A172 (cell line): ENCODE measurements at regions not wholly inside any gene's neighbourhood (a gene's known extent, or its start where the extent isn't known, plus 50 kb on each side); places are given as distances from the start of the nearest gene placed in this dataset.

Experiments
- DNase-seq: peaks from one replicate; pipeline ENCODE4 v3.0.0-alpha.2; 2015; ENCODE audit warnings: low spot score

DNA sequence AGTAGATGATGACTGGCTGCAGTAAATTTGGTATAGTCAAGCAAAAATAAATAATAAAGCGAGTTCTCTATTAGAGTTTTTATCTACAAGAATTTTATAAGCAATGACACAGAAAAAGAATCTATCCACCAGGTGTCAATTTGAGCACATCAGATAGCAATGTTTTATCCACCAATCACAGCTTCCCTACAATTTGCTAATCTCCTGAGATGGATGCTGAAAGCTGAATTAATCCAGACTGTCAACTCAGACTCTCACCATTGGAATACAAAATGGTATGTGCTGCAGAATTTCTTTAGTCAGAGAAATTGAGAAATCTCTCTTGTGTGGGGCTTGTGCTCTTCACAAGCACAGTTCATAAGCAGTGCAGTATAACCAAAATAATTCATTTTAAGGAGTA, 888.9 kb upstream of the GHITM start:
- no peak for DNase-seq

- no peak for DNase-seq
These were observed 887.1 kb upstream of the GHITM start for GRCh38 chr10:83252169-83252568.

DNA sequence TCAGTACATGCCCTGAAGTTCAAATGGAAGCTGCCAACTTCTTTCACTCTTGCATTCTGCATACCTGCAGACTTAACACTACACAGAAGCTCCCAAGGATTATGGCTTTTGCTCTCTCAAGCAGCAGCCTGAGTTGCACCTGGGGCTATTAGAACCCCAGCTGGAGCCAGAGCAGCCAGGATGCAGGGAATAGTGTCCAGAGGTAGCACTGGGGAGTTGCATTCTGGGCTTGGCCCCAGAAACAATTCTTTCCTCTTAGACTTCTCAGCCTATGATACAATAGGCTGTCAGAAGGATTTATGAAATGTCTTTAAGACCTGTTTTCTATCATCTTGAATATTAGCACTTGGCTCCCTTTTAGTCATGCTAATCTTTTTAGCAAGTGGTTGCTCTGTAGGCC, 886.7 kb upstream of the GHITM start:
- no peak for DNase-seq

DNA sequence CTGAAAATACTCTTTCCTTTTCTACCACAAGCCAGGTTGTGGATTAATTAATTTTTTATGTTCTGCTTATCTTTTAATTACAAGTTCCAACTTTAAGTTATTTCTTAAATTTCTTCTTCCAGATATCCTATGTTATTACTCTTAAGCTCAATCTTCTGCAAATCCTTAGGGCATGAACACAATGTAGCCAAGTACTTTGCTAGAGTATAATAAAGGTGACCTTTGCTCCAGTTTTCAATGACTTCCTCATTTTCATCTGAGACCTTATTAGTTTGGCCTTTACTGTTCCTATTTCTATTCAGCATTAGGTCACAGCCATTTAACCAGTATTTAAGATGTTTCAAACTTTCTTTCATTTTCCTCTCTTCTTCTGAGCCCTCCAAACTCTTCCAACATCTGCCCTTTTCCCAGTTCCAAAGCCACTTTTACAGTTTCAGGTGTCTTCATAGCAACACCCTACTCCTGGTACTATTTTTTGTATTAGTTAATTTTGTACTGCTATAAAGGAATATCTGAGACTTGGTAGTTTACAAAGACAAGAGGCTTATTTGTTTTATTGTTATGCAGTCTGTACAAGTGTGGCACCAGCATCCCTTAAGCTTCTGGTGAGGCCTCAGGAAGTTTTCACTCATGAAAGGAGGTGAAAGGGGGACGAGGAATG, 886.2 kb upstream of the GHITM start:
- DNase-seq = no peak

- no peak for DNase-seq
These were observed 884.6 kb upstream of the GHITM start for GRCh38 chr10:83254698-83255097.

DNA sequence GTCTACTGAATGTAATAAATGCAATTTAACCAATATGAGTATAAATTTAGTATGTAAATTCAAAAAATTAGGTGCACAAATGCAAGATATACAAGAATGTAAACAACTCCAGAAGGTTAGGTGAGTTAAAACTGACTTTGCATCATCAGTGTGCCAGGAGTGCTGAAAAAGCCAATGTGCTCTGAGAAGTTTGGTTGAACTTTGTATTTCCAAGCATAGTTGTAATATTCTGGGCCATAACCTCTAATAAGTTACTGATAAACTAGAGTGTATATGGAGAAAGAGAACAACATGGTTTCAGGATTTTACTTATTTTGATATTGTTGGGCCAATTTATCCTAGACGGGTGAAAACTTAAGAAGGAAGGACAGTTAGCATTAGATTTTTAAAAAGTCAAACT, 876.9 kb upstream of the GHITM start:
- no peak for DNase-seq

DNA sequence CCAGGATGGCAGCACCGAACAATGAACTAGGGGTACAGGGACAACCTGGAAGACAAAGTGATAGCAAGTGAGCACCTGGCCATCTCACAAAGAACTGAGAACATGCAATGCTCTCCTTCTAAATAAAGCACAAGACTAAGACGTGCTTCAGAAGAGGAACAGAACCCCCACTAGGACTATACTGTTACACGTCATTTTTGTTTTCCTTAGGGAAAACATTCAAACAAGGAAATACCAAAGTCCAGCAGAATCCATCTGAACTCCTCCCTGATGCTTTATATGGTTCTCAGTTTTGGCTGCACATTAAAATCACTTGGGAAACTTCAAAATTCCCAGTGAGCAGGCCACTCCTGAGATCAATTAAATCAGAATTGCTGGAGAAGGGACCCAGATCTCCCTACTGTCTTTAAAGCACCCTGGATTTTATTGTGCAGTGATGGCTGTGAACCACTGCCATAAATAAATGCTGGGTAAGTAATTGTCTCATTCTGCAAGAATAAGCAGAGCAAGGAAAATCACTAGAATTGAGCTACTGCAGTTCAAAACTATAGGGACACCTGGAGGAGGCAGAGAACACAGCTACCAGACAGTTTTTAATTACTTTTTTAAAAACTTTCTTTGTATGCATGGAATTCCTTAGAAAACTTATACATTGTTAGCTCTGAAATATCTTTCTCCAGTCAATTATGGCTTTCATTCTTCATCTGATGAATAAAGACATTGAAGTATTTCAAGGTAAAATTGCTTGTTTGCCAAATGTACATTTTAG, 866.5 kb upstream of the GHITM start:
- DNase-seq = no peak

DNA sequence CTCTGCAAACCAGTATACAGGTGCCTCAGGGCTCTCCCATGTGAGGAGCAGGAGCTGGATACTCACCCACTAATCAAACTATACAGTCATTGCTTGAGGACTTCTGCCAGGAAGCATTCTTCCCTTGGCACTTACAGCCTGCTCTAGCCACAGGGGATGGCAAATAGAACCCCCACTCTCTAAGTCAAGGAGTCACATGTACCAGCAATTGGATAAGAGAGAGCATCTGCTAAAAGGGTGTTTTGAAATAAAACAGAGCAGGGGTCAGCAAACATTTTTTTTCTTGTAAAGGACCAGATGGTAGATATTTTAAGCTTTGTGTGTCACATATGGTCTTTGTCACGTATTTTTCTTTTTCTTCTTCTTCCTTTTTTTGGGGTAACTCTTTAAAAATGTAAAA, 865.2 kb upstream of the GHITM start:
- DNase-seq = no peak

DNA sequence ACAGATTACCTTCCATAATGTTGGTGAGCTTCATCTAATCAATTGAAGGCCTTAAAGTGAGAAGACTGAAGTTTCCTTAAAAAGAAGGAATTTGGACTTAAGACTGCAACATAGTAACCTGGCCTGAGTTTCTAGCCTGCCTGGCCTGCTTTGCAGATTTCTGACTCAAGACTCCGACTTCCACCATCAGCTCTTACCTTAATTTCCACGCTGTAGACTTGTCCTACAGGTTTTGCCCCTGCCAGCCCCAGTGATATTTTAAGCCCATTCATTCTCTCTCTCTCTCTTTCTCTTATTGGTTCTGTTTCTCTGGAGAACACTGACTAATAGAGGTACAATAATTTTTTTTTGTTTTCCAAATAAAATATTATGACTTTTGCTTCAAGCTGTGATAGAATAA, 862.3 kb upstream of the GHITM start:
- no peak for DNase-seq

DNA sequence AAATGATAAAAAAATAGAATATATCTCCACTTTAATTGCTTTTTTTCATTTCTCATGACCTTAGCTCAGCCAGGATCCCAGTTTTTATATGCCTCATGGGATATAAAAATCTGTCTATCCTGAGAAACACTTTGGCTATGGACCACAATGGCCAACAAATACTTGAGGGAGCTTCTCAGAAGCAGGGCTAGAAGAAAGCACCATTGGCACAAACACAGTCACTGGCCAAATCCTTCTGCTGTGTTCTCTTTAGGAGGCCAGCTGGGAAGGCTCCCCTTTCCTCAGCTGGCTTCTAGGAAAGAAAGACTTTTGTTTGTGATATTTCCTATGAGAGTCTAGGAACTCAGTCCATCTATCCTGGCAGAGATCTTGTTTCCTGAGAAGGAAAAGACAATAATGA, 856.2 kb upstream of the GHITM start:
- DNase-seq = no peak

DNA sequence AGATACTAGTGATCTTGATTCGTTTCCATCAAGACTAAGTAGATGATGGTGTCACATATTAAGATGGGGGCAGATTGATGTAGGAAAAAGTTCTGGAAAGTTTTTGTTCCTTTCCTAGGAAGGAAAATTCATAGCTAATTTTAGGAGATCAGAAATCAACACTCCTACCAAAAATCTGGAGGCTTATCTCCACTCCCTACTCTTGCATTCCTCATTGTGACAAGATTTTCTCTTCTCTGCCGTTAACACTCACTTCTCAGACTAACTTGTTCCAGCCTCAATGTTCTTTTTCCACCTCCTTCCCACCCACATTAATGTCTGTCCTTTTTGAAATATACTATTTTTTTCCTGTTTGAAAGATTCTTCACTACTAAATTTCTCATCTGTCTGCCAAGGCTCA, 851.9 kb upstream of the GHITM start:
- no peak for DNase-seq

DNA sequence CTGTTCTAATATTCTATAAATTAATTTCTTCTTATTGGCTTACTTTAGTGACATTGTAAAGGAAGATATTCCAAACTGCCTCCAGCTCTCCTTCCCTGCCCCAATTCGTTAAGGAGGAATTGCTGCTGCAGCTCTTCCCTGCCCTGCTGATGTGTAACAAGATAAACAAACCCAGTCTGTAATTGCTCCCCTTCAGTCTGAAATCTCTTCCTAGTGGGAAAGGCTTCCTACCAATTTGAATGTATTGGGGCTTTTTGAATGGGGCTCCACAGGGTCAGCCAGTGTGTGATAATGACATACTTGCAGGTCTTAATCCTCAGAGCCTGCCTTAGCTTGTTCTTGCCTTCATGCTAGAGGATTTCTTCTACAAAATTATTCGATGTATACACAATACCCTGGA, 849.9 kb upstream of the GHITM start:
- no peak for DNase-seq

GRCh38 chr10:83289948-83290347, 849.4 kb upstream of the GHITM start:
- no peak for DNase-seq

DNA sequence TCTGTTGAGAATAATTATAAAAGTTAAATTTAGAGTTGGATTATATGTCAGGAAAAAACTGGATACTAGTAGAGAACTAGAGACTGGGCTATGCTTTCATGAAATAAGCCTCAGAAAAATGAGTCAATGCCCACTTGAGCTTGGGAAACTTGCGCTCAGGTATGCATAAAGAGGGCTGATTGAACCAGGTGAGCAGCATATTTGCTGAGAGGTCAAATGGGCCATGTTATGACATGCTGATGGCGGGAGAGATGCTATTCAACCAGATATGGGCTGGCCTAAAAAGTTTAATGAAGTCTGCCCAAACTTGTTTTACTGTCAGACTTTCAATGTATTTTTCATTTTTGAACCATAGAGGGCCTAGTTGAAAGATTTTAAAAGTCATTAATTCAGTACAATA, 837.6 kb upstream of the GHITM start:
- DNase-seq = no peak

- DNase-seq = no peak
These were observed 836.7 kb upstream of the GHITM start for GRCh38 chr10:83302623-83303022.

DNA sequence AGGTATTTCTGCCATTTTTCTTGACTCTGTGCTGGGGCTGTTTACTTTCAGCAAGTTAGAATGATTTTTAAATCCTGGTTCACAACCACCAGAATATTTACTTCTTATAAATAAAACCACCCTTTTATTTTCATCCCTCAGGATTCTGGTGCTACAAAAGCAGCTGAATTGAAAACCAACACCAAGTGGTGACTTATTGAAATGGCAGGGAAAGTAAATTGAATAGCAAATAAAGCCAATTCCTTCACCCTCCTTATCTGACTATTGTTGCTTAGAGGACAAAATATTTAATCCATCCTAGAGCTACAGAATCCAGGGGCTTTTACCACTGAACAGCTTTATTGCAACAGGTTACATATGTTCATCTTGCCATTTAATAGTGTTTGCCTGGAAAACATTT, 828.6 kb upstream of the GHITM start:
- DNase-seq = no peak

GRCh38 chr10:83312570-83312969, 826.7 kb upstream of the GHITM start:
- no peak for DNase-seq

GRCh38 chr10:83332690-83333089, 806.6 kb upstream of the GHITM start:
- peak; percentile 2 for DNase-seq

DNA sequence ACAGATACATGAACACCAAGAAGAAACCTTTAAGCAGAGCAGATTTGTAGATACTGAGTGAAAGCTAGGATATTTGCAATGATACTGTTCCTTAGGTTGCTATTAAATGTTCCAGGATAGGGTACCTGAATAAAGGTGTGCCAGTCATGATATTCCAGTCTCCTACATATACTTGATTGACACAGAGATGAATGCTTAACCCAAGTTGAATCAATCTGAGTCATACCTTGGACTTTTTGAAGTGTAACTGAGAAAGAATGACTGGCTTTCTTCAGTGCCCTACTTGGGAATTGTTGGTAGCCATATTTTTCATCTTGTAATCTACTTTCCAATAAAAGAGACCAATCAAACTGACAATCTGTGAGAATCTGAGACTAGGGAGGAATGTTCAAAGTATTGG, 805.7 kb upstream of the GHITM start:
- no peak for DNase-seq

DNA sequence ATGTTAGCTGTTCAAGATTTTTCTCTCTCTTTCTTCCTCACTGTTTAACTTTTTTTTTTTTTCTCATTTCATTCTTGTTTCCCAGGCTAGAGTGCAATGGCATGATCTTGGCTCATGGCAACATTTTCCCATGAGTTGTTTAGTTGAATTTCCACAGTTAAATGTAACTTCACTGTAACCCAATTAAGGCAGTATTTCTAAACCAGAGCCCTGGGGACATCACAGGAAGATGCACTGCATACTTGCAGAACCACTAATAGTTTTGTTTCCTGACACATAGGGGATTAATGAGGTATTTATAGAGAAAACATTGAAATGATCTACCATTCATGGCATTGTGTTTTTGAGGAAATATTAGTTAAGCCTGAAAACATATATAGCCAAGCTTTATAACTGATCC, 795.6 kb upstream of the GHITM start:
- DNase-seq = no peak

- DNase-seq = no peak
These were observed 792.9 kb upstream of the GHITM start for GRCh38 chr10:83346266-83346910.

DNA sequence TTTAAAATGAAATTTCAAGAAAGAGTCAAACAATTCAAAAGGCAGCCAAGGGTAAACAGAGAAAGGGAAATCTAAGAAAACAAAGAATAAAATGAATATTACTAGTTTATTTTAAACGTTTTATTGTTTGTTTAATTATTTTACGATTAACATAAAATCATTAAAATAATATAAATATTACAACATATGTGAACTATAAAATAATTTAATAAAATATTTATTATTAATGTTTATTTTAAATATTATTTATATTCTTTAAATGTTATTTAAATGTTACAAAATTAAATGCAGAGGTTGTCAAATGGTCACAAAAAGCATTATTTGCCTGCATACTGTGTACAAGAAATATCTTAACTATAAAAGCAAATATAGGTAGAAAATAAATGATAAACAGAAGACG, 786.7 kb upstream of the GHITM start:
- DNase-seq = no peak

DNA sequence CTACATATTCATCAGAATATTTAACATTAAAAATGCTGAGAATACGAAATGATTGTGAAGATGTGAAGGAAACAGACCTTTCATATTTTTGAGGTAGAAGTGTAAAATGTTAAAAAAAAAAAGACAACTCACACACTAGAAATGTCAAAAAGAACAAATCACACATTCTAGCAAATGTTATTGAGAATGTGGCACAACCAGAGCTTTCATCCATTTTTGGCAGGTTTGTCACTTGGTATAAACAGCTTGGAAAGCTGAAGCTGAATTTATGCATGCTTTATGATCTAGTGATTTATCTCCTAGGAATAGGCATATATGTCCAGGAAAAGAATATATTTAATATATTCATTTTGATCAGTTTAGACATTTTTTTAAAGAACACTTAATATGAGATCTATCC, 784.9 kb upstream of the GHITM start:
- DNase-seq = no peak
